HPDE6-E6E7 (cell line): ENCODE measurements at regions not wholly inside any gene's neighbourhood (a gene's known extent, or its start where the extent isn't known, plus 50 kb on each side); places are given as distances from the start of the nearest gene placed in this dataset.

Experiments used
- DNase-seq: peaks from one replicate; pipeline ENCODE4 v3.0.0; 2011; ENCODE audit warnings: missing footprints; ENCODE audit errors: extremely low spot score

GRCh38 chr2:18083806-18084205, 205.3 kb downstream of the KCNS3 start:
- no peak for DNase-seq

DNA sequence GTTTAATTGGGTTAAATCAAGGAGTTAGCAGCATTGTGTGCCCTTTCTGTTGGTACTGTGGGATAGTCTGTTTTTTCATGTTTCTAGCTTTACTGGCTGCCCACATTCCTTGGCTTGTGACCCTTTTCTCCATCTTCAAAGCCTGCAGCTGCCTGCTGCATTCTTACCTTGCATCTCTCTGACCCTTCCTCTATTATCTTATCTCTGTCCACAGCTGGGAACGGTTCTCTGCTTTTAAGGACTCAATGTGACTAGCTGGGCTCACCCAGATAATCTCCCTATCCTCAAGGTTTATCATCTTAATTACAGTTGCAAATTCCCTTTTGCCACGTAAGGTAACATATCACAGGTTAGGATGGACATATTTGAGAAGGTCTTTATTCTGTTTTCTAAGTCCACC, 199.7 kb downstream of the KCNS3 start:
- DNase-seq = no peak

- DNase-seq = no peak
These were observed 199.2 kb downstream of the KCNS3 start for GRCh38 chr2:18077704-18078103.

- no peak for DNase-seq
These were observed 198.8 kb downstream of the KCNS3 start for GRCh38 chr2:18077231-18077630.

- DNase-seq = no peak
These were observed 196.0 kb downstream of the KCNS3 start for GRCh38 chr2:18074476-18074875.

DNA sequence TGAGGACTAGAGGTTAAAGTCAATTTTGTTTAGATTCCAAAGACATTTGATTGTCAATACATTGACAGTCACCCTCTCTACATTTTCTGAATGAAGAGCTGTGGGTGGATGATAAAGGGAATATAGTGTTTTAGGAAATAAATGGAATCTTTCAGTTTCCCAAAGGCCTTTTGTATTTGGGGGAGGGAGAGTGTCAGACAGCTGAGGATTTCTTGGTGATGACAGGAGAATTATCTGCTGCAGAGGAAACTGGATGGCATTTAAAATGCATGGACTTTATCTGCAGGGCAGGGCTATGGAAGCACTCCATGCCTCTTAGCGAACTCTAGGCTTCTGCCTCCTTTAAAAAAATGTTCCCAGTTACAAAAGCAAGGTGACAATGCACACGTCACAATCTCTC, 195.1 kb downstream of the KCNS3 start:
- DNase-seq = no peak

- DNase-seq = no peak
These were observed 189.3 kb downstream of the KCNS3 start for GRCh38 chr2:18067588-18068384.

- no peak for DNase-seq
These were observed 188.4 kb downstream of the KCNS3 start for GRCh38 chr2:18066894-18067293.

- DNase-seq = no peak
These were observed 187.6 kb downstream of the KCNS3 start for GRCh38 chr2:18066066-18066465.

- no peak for DNase-seq
These were observed 186.8 kb downstream of the KCNS3 start for GRCh38 chr2:18065249-18065648.

DNA sequence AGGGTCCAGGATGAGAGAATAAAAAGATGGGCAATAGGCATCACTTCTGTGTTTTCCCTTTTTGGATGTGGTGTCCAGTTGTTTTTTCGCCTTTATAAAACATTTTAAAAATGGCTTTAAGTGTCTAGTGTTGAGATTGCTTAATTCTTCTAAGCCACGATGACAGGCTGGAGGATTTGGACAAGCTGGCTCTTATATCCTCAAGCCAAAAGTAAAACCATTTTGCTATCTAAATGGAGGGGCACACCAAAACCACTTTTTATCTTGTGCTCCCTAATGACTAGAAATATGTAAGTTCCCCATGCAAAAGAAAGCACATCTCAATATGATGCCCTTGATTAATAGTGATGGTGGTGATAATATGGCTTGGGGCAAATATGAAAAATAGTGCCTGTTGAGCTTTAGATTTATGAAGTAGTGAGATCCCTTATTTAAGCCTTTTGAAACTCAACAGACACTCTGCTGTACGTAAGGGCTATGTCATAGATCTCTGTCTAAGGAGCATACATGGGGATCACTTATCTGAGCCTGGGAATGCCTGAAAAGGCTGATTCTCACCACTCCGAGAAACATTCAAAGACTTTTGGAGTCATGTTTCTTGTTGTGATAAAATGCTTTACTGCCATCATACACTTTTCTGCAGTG, 185.5 kb downstream of the KCNS3 start:
- DNase-seq = no peak

DNA sequence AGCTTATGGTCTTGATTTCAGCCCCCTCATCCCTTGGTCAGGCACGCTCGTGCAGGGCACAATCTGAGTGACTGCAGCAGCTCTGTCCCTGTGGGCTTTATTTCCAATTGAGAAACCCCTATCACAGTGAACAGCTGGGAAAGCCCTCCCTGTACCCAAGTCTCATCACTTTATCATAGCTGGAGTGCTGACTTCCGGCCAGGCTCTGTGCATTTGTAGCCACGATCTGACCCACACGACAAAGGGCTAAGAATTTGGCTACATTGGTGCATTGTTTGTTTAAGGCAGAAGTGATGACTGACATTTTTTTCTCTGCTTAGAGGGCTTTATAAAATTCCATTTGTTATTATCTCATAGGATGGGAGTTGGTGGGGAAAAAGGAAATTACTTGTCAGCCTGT, 184.4 kb downstream of the KCNS3 start:
- DNase-seq = no peak

GRCh38 chr2:18061717-18062116, 183.2 kb downstream of the KCNS3 start:
- DNase-seq = no peak

DNA sequence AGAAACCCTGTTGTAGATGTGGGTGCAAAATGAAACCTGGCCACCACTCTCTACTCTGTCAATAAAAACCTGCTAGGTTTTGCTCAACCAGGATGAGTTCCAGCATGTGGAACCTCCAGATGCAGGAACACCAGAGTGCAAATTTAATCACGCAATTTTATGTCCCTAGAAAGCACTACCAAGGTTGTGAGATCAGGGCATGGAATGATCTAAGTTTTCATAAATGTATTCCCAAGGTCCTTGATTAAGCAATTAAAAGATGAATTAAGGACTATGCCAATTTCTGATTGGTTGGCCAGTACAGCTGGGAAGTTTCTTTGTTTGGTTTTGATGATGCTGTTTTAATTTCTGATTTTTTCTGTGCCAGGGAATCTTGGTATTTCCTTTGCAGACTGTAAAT, 179.2 kb downstream of the KCNS3 start:
- DNase-seq = no peak

- no peak for DNase-seq
These were observed 176.8 kb downstream of the KCNS3 start for GRCh38 chr2:18055290-18055689.

GRCh38 chr2:18050001-18050400, 171.5 kb downstream of the KCNS3 start:
- no peak for DNase-seq

- no peak for DNase-seq
These were observed 170.9 kb downstream of the KCNS3 start for GRCh38 chr2:18049325-18049724.

DNA sequence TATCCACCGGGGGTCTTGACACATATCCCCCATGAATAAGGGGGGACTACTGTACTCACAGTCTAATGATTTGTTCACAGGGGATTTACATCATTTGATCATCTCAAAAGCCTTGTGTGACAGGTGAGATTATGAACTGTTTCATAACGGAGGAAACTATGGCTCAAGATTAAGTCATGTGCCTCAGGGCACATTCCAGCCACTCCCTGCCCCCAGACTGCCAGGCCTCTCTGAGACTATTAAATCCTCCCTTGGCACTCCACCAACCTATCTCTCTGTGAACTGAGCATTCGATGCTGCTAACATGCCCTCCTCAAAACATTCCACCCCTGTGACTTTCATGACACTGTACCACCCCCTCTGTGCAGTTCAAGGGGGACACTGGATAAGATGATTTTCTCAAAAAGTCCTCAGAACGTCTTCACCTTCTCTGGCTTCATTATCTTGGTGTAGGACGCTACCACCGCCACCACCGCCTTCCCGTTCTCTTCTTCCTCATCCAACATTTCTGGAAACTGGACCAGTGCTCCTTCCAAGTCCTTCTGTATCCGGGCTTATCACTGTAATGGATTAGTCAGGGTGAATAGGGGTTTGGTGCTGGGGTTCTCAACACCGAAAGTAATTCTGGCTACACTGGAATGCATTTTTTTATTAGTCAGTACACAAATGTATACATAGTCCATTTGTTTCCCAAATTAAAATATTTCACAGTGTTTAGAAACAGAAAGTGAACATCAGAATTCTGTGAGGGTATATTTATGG, 169.6 kb downstream of the KCNS3 start:
- peak; percentile 81 for DNase-seq

GRCh38 chr2:18047213-18047611, 168.7 kb downstream of the KCNS3 start:
- DNase-seq = no peak

GRCh38 chr2:18046558-18047212, 168.2 kb downstream of the KCNS3 start:
- no peak for DNase-seq

DNA sequence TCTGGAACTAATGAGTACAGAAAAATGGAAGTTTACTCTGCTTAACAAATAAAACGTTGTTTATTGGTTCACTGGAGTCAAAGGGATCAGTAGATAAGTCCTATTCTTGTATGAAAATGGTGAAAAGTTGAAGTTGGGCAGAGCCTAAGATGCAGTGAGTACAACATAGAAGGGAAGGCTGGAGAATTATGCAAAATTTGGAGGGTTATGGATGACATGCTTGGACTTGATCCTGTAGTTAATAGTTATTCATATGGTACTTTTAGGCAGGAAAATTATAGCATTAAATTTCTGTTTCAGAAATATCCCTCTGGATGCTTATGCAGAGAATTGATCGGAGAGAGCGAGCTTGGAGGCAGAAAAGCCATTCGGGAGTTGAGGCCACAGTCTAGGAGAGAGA, 167.6 kb downstream of the KCNS3 start:
- DNase-seq = no peak

GRCh38 chr2:18045230-18045629, 166.8 kb downstream of the KCNS3 start:
- DNase-seq = no peak
